Gastrocnemius medialis (tissue), 4 donors: ENCODE measurements at regions not wholly inside any gene's neighbourhood (a gene's known extent, or its start where the extent isn't known, plus 50 kb on each side); places are given as distances from the start of the nearest gene placed in this dataset.

Source experiments
- POLR2A ChIP-seq, 2 donors: fragments of 450-650 bp; IDR thresholded peaks; one replicate each; pipeline ENCODE4 v1.6.1; 2017; ENCODE audit warnings: antibody characterized with exemption in 2 of 2, mild to moderate bottlenecking in 2 of 2, moderate library complexity in 2 of 2
- TF ChIP-seq, protein P1 (sequence below), 5 experiments: fragments of 450-650 bp in 3 of 5; fragments of 200-600 bp in 2 of 5; sonication (generic) in 2 of 5; IDR thresholded peaks in 4 of 5; conservative IDR thresholded peaks in 1 of 5; 1 replicate in 4 of 5; 2 replicates in 1 of 5; pipeline ENCODE4 v1.5.1; 2016 to 2019; ENCODE audit warnings: antibody characterized with exemption in 5 of 5, mild to moderate bottlenecking in 3 of 5, moderate library complexity in 3 of 5

- TF ChIP-seq, protein P1, sequence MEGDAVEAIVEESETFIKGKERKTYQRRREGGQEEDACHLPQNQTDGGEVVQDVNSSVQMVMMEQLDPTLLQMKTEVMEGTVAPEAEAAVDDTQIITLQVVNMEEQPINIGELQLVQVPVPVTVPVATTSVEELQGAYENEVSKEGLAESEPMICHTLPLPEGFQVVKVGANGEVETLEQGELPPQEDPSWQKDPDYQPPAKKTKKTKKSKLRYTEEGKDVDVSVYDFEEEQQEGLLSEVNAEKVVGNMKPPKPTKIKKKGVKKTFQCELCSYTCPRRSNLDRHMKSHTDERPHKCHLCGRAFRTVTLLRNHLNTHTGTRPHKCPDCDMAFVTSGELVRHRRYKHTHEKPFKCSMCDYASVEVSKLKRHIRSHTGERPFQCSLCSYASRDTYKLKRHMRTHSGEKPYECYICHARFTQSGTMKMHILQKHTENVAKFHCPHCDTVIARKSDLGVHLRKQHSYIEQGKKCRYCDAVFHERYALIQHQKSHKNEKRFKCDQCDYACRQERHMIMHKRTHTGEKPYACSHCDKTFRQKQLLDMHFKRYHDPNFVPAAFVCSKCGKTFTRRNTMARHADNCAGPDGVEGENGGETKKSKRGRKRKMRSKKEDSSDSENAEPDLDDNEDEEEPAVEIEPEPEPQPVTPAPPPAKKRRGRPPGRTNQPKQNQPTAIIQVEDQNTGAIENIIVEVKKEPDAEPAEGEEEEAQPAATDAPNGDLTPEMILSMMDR (IDR thresholded peaks at IDR 0.05 in 4 of 5, conservative IDR thresholded peaks at IDR 0.05 in 1 of 5) = no peak
- no peak for TF ChIP-seq POLR2A (IDR thresholded peaks at IDR 0.05)
Observed at GRCh38 chr20:63100926-63101699, 94.3 kb upstream of the BHLHE23 start.
